Fibroblast of mammary gland (primary cell): ENCODE measurements at regions not wholly inside any gene's neighbourhood (a gene's known extent, or its start where the extent isn't known, plus 50 kb on each side); places are given as distances from the start of the nearest gene placed in this dataset.
A peak's percentile ranks its signal among the peaks of the same experiment; 100 is the strongest.

Experiments
- DNase-seq: peaks from one replicate; pipeline ENCODE4 v3.0.0-alpha.2; 2010; ENCODE audit warnings: low read depth
- H3K4me3 ChIP-seq: 2 replicates; pipeline ENCODE4 v1.5.1; 2011; ENCODE audit warnings: low read depth, mild to moderate bottlenecking, low read length, moderate library complexity; ENCODE audit not compliant: control insufficient read depth
- TF ChIP-seq, protein P1 (sequence below): conservative IDR thresholded peaks from 2 replicates; pipeline ENCODE4 v1.5.1; 2011; ENCODE audit warnings: low read depth, low read length, inconsistent platforms; ENCODE audit not compliant: control insufficient read depth, insufficient read depth

DNA sequence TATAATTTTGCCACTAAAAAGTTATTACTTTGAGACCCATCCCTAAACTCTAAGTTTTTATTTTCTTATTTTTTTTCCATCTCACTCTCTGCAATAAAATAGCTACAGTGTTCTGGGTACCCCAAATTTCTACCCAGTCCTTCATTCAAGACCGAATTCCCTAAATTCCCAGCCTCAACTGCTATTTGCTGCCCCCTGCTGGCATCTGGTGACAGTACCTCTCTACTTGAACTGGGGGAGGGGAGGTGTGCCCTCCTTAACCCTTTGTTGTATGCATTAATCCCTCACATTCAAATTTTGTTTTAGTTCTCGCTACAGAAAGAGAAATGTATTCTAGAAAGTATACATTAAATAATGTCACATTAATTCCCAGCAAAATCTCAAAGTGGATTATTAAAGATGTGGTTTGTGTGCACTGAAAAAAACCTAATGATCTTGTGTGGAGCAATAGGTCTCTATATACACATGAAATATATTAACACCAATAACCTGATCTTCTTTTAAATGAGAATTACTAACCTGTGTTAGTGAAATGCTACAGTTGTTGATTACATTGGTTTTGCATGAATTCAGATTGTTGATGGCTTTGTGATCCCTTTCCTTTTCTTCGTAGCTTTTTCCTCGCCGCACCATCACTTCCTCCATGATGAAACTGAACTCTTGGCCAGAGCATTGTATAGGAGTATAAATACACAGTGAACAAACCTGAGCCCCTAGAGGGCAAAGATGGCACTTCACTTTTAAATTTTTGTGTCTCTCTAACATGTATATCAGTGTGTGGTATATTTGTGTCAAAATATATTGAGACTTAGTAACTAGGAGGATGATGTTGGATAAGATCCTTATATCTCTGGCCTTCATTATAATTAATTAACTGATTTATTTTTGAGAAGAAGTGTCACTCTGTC is 590.0 kb downstream of the METTL15 start:
- H3K4me3 ChIP-seq, result no peak overlapping the region
- DNase-seq, result peak; percentile 61
- TF ChIP-seq, protein P1, sequence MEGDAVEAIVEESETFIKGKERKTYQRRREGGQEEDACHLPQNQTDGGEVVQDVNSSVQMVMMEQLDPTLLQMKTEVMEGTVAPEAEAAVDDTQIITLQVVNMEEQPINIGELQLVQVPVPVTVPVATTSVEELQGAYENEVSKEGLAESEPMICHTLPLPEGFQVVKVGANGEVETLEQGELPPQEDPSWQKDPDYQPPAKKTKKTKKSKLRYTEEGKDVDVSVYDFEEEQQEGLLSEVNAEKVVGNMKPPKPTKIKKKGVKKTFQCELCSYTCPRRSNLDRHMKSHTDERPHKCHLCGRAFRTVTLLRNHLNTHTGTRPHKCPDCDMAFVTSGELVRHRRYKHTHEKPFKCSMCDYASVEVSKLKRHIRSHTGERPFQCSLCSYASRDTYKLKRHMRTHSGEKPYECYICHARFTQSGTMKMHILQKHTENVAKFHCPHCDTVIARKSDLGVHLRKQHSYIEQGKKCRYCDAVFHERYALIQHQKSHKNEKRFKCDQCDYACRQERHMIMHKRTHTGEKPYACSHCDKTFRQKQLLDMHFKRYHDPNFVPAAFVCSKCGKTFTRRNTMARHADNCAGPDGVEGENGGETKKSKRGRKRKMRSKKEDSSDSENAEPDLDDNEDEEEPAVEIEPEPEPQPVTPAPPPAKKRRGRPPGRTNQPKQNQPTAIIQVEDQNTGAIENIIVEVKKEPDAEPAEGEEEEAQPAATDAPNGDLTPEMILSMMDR, result peak; percentile 90

DNA sequence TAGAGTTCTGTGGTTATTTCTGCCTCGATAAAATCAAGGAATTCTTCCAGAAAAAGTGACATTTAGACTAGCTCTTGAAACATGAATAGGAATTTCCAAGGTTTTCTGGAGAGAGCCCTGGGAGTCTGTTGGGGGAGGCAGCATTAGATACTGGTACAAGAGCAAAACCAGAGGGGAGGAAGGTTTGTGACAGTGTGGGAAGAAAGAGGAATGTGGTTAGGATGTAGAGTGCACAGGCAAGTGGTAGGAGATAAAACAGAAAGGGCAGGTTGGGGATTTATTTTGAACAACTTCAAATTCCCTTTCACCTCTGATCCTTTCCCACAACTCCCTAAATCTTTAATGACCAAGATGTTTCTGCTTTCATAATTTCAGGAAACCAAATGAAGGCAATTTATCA is 588.4 kb downstream of the METTL15 start:
- no peak for DNase-seq
- TF ChIP-seq, protein P1, result no peak
- no peak overlapping the region for H3K4me3 ChIP-seq

DNA sequence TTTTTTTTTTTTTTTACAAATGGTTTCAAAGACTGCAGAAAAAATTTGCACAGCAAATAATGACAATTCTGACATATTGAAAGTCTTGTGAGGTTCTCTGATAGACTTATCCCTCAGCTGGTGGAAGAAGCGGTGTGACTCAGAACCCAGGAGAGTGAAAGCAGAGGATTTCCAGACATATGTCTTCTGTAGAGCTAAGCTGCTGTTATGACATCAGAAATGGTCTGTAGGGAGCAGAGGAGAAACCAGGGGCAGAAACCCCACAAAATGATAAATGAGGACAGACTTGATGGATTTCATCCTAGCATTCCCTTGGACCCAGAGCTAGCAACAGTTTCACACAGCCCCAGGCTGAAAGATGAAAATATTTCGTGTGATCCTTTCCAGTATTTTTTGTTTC is 582.6 kb downstream of the METTL15 start:
- TF ChIP-seq, protein P1, result no peak
- H3K4me3 ChIP-seq, result no peak overlapping the region
- peak; percentile 47 for DNase-seq

DNA sequence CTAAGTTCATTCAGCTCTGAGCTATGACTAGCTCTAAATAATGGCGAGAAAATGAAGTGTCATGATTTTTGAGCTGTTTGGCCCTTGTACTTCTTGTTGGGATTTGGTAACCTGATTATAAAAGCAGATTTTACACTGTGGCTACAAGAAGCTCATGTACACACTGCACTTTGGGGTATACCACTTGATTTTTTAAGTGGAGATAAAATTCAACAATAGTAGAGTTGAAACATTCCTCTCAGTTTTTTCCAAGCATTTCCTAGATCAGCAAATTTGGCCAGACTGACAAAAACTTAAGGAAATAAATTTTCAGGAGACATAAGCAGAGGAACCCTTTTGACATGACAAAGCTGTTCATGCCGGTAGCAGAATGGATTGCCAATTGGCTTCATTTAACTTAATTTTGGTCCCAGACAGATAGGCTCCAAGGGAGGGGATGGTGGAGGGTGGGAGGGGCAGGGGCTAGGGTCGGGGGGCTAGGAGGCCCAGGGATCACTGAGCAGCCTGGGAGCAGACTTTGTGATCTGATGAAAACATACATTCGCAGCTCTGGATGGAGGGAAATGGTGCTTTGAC is 575.9 kb downstream of the METTL15 start:
- TF ChIP-seq, protein P1, result no peak
- H3K4me3 ChIP-seq, result no peak overlapping the region
- no peak for DNase-seq

DNA sequence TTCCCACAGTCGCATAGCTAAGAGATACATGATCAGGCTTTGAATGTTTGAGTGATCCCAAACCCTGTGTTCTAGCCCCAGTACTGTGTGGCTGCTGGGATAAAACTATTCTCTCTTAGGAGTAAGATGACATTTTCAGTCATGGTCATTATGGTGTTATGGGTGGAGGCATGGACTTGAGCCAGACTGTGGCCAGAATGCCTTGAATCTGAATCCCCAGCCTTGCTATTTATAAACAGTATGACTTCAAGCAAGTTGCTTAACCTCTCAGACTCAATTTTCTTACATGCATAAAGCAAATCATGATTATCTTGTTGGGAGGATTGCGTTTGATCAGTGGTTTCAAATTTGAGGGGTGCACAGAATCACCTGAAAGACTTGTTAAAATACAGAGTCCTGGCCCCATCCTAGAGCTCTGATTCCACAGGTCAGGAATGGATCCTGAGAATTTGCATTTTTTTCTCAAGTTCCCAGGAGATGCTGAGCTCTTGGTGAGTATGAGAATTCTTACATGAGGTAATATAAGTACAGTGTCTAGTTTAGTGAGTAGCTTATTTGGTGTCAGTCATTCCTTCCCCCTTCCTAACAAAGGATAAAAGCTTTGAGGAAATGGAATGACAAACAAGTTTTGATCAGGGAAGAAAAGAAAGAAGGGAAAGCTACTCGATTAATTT is 571.7 kb downstream of the METTL15 start:
- no peak overlapping the region for H3K4me3 ChIP-seq
- TF ChIP-seq, protein P1, result no peak
- DNase-seq, result peak; percentile 53

DNA sequence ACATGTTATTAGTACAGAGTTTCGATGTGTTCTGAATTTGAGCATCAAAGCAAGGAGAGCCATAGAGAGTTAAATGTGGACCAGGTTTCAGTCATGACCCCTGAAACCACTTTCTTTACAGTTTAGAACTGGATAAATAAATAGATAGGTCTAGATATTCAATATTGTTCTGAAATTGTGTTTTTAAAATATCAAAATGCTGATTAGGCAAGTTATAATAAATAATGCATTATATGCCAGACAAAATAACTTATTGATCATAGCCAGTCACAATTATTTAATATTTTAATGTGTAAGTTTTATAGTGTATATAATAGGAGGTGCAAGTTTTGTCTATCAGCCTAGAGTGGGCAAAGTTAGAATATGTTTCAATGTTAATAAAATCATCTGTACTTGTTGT is 569.5 kb downstream of the METTL15 start:
- TF ChIP-seq, protein P1, result no peak
- no peak for DNase-seq
- no peak overlapping the region for H3K4me3 ChIP-seq
